ENCODE measurements at regions not wholly inside any gene's neighbourhood (a gene's known extent, or its start where the extent isn't known, plus 50 kb on each side); places are given as distances from the start of the nearest gene placed in this dataset.
"Not testable (repeated sequence)": the region's sequence is repeated elsewhere in the genome, so short reads cannot be mapped to it uniquely, and the experiment has no call there.

- H3K4me3 ChIP-seq (replicated peaks; ENCODE audit: low read depth, low read length): no peak overlapping the region
- no peak for DNase-seq (ENCODE audit: extremely low read depth, low read depth)
- TF ChIP-seq CTCF (IDR thresholded peaks at IDR 0.05; ENCODE audit: low read depth, low read length, missing control alignments): no peak
These were observed 299.6 kb downstream of the FGF10 start for GRCh38 chr5:44089424-44090144.

GRCh38 chr5:44085083-44085482 lies 304.1 kb downstream of the FGF10 start:
- no peak for DNase-seq (ENCODE audit: extremely low read depth, low read depth)
- TF ChIP-seq CTCF (IDR thresholded peaks at IDR 0.05; ENCODE audit: low read depth, low read length, missing control alignments): no peak
- H3K4me3 ChIP-seq (replicated peaks; ENCODE audit: low read depth, low read length): no peak overlapping the region

- H3K4me3 ChIP-seq (replicated peaks; ENCODE audit: low read depth, low read length); DNase-seq (ENCODE audit: extremely low read depth, low read depth): not testable (repeated sequence)
These were observed 314.7 kb downstream of the FGF10 start for GRCh38 chr5:44074547-44074946.

GRCh38 chr5:44051591-44051990 lies 337.6 kb downstream of the FGF10 start:
- no peak for DNase-seq (ENCODE audit: extremely low read depth, low read depth)
- no peak for TF ChIP-seq CTCF (IDR thresholded peaks at IDR 0.05; ENCODE audit: low read depth, low read length, missing control alignments)
- H3K4me3 ChIP-seq (replicated peaks; ENCODE audit: low read depth, low read length): no peak overlapping the region

- no peak for TF ChIP-seq CTCF (IDR thresholded peaks at IDR 0.05; ENCODE audit: low read depth, low read length, missing control alignments)
- no peak overlapping the region for H3K4me3 ChIP-seq (replicated peaks; ENCODE audit: low read depth, low read length)
- DNase-seq (ENCODE audit: extremely low read depth, low read depth): peak; percentile 11
These were observed 340.8 kb downstream of the FGF10 start for GRCh38 chr5:44048276-44048984.

GRCh38 chr5:44046619-44047364 lies 342.4 kb downstream of the FGF10 start:
- DNase-seq (ENCODE audit: extremely low read depth, low read depth): no peak
- no peak for TF ChIP-seq CTCF (IDR thresholded peaks at IDR 0.05; ENCODE audit: low read depth, low read length, missing control alignments)
- no peak overlapping the region for H3K4me3 ChIP-seq (replicated peaks; ENCODE audit: low read depth, low read length)

- not testable (repeated sequence) for H3K4me3 ChIP-seq (replicated peaks; ENCODE audit: low read depth, low read length)
These were observed 344.7 kb downstream of the FGF10 start for GRCh38 chr5:44044549-44044948.

More at GRCh38 chr5:44044549-44044948, 344.7 kb downstream of the FGF10 start:
- not testable (repeated sequence) for DNase-seq (ENCODE audit: extremely low read depth, low read depth)

Data from HFF-Myc (cell line).